ENCODE measurements at regions not wholly inside any gene's neighbourhood (a gene's known extent, or its start where the extent isn't known, plus 50 kb on each side); places are given as distances from the start of the nearest gene placed in this dataset.
"Not testable (repeated sequence)": the region's sequence is repeated elsewhere in the genome, so short reads cannot be mapped to it uniquely, and the experiment has no call there.

- Histone ChIP-seq H3K36me3 (ENCODE audit: control insufficient read depth in 2 of 3, insufficient read depth in 3 of 3, low read length in 3 of 3) (no peaks in the 10 kb centered on the region), H3K27ac (ENCODE audit: low read depth in 2 of 2, low read length in 2 of 2) (no peak overlapping the region), H3K4me3 (ENCODE audit: low read length in 3 of 3) (no peak overlapping the region), H3K9ac (ENCODE audit: low read length in 3 of 3) (no peak overlapping the region), H3K4me1 (ENCODE audit: control insufficient read depth in 2 of 3, insufficient read depth in 2 of 3, low read depth in 1 of 3, low read length in 3 of 3) (no peaks in the 10 kb centered on the region), H3K27me3 (ENCODE audit: control insufficient read depth, insufficient read depth, low read length) (no peaks in the 10 kb centered on the region), H3K9me3 (ENCODE audit: control insufficient read depth in 2 of 3, insufficient read depth in 1 of 3, low read length in 3 of 3) (no peaks in the 10 kb centered on the region)
- intact Hi-C loops (cut with DNase I) = no loop called here
- FAIRE-seq = no peak
- TF ChIP-seq CTCF (IDR thresholded peaks at IDR 0.05; ENCODE audit: borderline replicate concordance, extremely low read depth, insufficient read depth) = no peak
- DNase-seq = no peak
Observed at GRCh38 chr1:229920683-229921082, 146.4 kb upstream of the GALNT2 start.

- no peak for TF ChIP-seq CTCF (IDR thresholded peaks at IDR 0.05; ENCODE audit: borderline replicate concordance, extremely low read depth, insufficient read depth)
- FAIRE-seq = no peak
- Histone ChIP-seq H3K27ac (ENCODE audit: low read depth in 2 of 2, low read length in 2 of 2) (no peak overlapping the region), H3K27me3 (ENCODE audit: control insufficient read depth, insufficient read depth, low read length) (no peaks in the 10 kb centered on the region), H3K4me1 (ENCODE audit: control insufficient read depth in 2 of 3, insufficient read depth in 2 of 3, low read depth in 1 of 3, low read length in 3 of 3) (no peaks in the 10 kb centered on the region), H3K9me3 (ENCODE audit: control insufficient read depth in 2 of 3, insufficient read depth in 1 of 3, low read length in 3 of 3) (no peaks in the 10 kb centered on the region), H3K36me3 (ENCODE audit: control insufficient read depth in 2 of 3, insufficient read depth in 3 of 3, low read length in 3 of 3) (no peaks in the 10 kb centered on the region), H3K9ac (ENCODE audit: low read length in 3 of 3) (no peak overlapping the region), H3K4me3 (ENCODE audit: low read length in 3 of 3) (no peak overlapping the region)
- DNase-seq = no peak
- intact Hi-C loops (cut with DNase I) = no loop called here
Observed at GRCh38 chr1:229922249-229922648, 144.8 kb upstream of the GALNT2 start.

- intact Hi-C loops (cut with DNase I) = no loop called here
- Histone ChIP-seq H3K4me3 (ENCODE audit: low read length in 3 of 3) (no peak overlapping the region), H3K36me3 (ENCODE audit: control insufficient read depth in 2 of 3, insufficient read depth in 3 of 3, low read length in 3 of 3) (no peaks in the 10 kb centered on the region), H3K9me3 (ENCODE audit: control insufficient read depth in 2 of 3, insufficient read depth in 1 of 3, low read length in 3 of 3) (no peaks in the 10 kb centered on the region), H3K27me3 (ENCODE audit: control insufficient read depth, insufficient read depth, low read length) (no peaks in the 10 kb centered on the region), H3K4me1 (ENCODE audit: control insufficient read depth in 2 of 3, insufficient read depth in 2 of 3, low read depth in 1 of 3, low read length in 3 of 3) (no peaks in the 10 kb centered on the region), H3K27ac (ENCODE audit: low read depth in 2 of 2, low read length in 2 of 2) (no peak overlapping the region), H3K9ac (ENCODE audit: low read length in 3 of 3) (no peak overlapping the region)
- DNase-seq (no peak), FAIRE-seq (no peak)
- no peak for TF ChIP-seq CTCF (IDR thresholded peaks at IDR 0.05; ENCODE audit: borderline replicate concordance, extremely low read depth, insufficient read depth)
Observed at GRCh38 chr1:229924639-229925038, 142.4 kb upstream of the GALNT2 start.

- Histone ChIP-seq H3K4me1 (ENCODE audit: control insufficient read depth in 2 of 3, insufficient read depth in 2 of 3, low read depth in 1 of 3, low read length in 3 of 3) (no peaks in the 10 kb centered on the region), H3K4me3 (ENCODE audit: low read length in 3 of 3) (no peak overlapping the region), H3K9ac (ENCODE audit: low read length in 3 of 3) (no peak overlapping the region), H3K9me3 (ENCODE audit: control insufficient read depth in 2 of 3, insufficient read depth in 1 of 3, low read length in 3 of 3) (no peaks in the 10 kb centered on the region), H3K36me3 (ENCODE audit: control insufficient read depth in 2 of 3, insufficient read depth in 3 of 3, low read length in 3 of 3) (no peaks in the 10 kb centered on the region), H3K27me3 (ENCODE audit: control insufficient read depth, insufficient read depth, low read length) (no peaks in the 10 kb centered on the region), H3K27ac (ENCODE audit: low read depth in 2 of 2, low read length in 2 of 2) (no peak overlapping the region)
- intact Hi-C loops (cut with DNase I) = no loop called here
- FAIRE-seq = no peak
- DNase-seq = no peak
- TF ChIP-seq CTCF (IDR thresholded peaks at IDR 0.05; ENCODE audit: borderline replicate concordance, extremely low read depth, insufficient read depth) = no peak
Observed at GRCh38 chr1:229928767-229929166, 138.3 kb upstream of the GALNT2 start.

GRCh38 chr1:229931751-229932150 lies 135.3 kb upstream of the GALNT2 start:
- H3K4me1 ChIP-seq (ENCODE audit: control insufficient read depth in 2 of 3, insufficient read depth in 2 of 3, low read depth in 1 of 3, low read length in 3 of 3); H3K9me3 ChIP-seq (ENCODE audit: control insufficient read depth in 2 of 3, insufficient read depth in 1 of 3, low read length in 3 of 3); H3K4me3 ChIP-seq (ENCODE audit: low read length in 3 of 3); intact Hi-C loops (cut with DNase I); H3K27me3 ChIP-seq (ENCODE audit: control insufficient read depth, insufficient read depth, low read length); H3K9ac ChIP-seq (ENCODE audit: low read length in 3 of 3); H3K27ac ChIP-seq (ENCODE audit: low read depth in 2 of 2, low read length in 2 of 2); H3K36me3 ChIP-seq (ENCODE audit: control insufficient read depth in 2 of 3, insufficient read depth in 3 of 3, low read length in 3 of 3); DNase-seq; FAIRE-seq: not testable (repeated sequence)

GRCh38 chr1:229935157-229935556 lies 131.9 kb upstream of the GALNT2 start:
- H3K27me3 ChIP-seq (ENCODE audit: control insufficient read depth, insufficient read depth, low read length); H3K4me3 ChIP-seq (ENCODE audit: low read length in 3 of 3); intact Hi-C loops (cut with DNase I); H3K9me3 ChIP-seq (ENCODE audit: control insufficient read depth in 2 of 3, insufficient read depth in 1 of 3, low read length in 3 of 3); DNase-seq; FAIRE-seq; H3K36me3 ChIP-seq (ENCODE audit: control insufficient read depth in 2 of 3, insufficient read depth in 3 of 3, low read length in 3 of 3); H3K4me1 ChIP-seq (ENCODE audit: control insufficient read depth in 2 of 3, insufficient read depth in 2 of 3, low read depth in 1 of 3, low read length in 3 of 3); H3K27ac ChIP-seq (ENCODE audit: low read depth in 2 of 2, low read length in 2 of 2); H3K9ac ChIP-seq (ENCODE audit: low read length in 3 of 3): not testable (repeated sequence)
